ENCODE measurements at regions not wholly inside any gene's neighbourhood (a gene's known extent, or its start where the extent isn't known, plus 50 kb on each side); places are given as distances from the start of the nearest gene placed in this dataset.

GRCh38 chr3:95084738-95085137 lies 1021.9 kb downstream of the NSUN3 start:
- H4K20me1 ChIP-seq (ENCODE audit: insufficient read depth, low read length): no peaks in the 10 kb centered on the region
- no peak overlapping the region for H3K9ac ChIP-seq (ENCODE audit: low read length)
- no peaks in the 10 kb centered on the region for H3K4me1 ChIP-seq (ENCODE audit: insufficient read depth, low read length, severe bottlenecking)
- H3K27me3 ChIP-seq (ENCODE audit: insufficient read depth, low read length): no peaks in the 10 kb centered on the region
- TF ChIP-seq CTCF (IDR thresholded peaks at IDR 0.05; ENCODE audit: low read length) (no peak), EZH2 (IDR thresholded peaks at IDR 0.05; ENCODE audit: borderline replicate concordance, low read length) (no peak)
- H3K4me3 ChIP-seq (ENCODE audit: low read depth, low read length, poor library complexity, severe bottlenecking): no peak overlapping the region
- no peaks in the 10 kb centered on the region for H3K36me3 ChIP-seq (ENCODE audit: insufficient read depth, low read length)
- no peaks in the 10 kb centered on the region for H3K79me2 ChIP-seq (ENCODE audit: insufficient read depth, low read length)
- H3K9me3 ChIP-seq (ENCODE audit: low read length): no peaks in the 10 kb centered on the region
- H2AFZ ChIP-seq (ENCODE audit: low read length): no peak overlapping the region
- H3K9me2 ChIP-seq (ENCODE audit: low read depth, low read length): no peaks in the 10 kb centered on the region
- no peak overlapping the region for H3K4me2 ChIP-seq (ENCODE audit: low read length)
- no peaks in the 10 kb centered on the region for H3F3A ChIP-seq (ENCODE audit: insufficient read depth, low read length)
- no peak overlapping the region for H3K27ac ChIP-seq (ENCODE audit: low read depth, low read length, poor library complexity, severe bottlenecking)

DNA sequence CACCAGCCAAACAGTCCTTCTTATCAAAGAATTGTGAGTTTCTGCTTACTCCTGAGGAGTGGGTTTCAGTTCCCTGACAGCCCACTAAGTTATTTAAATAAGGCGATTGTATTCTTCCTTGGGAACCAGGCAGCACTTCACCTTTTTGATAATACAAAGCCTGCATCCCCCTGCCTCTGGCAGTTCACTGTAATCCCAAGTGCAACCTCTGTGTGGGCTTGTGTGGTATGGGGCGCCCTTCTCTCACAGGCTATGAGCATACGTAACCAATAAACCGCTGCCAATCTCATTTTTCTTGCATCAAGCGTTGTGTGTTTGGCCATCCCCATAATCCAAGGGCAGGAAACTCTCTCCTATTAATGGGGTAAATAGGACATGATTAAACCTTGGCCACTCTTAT lies 1025.6 kb downstream of the NSUN3 start:
- Histone ChIP-seq H3K79me2 (ENCODE audit: insufficient read depth, low read length) (no peaks in the 10 kb centered on the region), H3K27me3 (ENCODE audit: insufficient read depth, low read length) (no peaks in the 10 kb centered on the region), H3K4me1 (ENCODE audit: insufficient read depth, low read length, severe bottlenecking) (no peaks in the 10 kb centered on the region), H3K9ac (ENCODE audit: low read length) (no peak overlapping the region), H3F3A (ENCODE audit: insufficient read depth, low read length) (no peaks in the 10 kb centered on the region), H3K9me3 (ENCODE audit: low read length) (no peaks in the 10 kb centered on the region), H3K4me3 (ENCODE audit: low read depth, low read length, poor library complexity, severe bottlenecking) (no peak overlapping the region), H3K36me3 (ENCODE audit: insufficient read depth, low read length) (no peaks in the 10 kb centered on the region), H4K20me1 (ENCODE audit: insufficient read depth, low read length) (no peaks in the 10 kb centered on the region), H3K9me2 (ENCODE audit: low read depth, low read length) (no peaks in the 10 kb centered on the region), H2AFZ (ENCODE audit: low read length) (no peak overlapping the region), H3K27ac (ENCODE audit: low read depth, low read length, poor library complexity, severe bottlenecking) (no peak overlapping the region), H3K4me2 (ENCODE audit: low read length) (no peak overlapping the region)
- no peak for TF ChIP-seq EZH2 (IDR thresholded peaks at IDR 0.05; ENCODE audit: borderline replicate concordance, low read length)
- TF ChIP-seq CTCF (IDR thresholded peaks at IDR 0.05; ENCODE audit: low read length): no peak

- Histone ChIP-seq H3K9me3 (ENCODE audit: low read length) (no peaks in the 10 kb centered on the region), H3K79me2 (ENCODE audit: insufficient read depth, low read length) (no peaks in the 10 kb centered on the region), H3K27ac (ENCODE audit: low read depth, low read length, poor library complexity, severe bottlenecking) (no peak overlapping the region), H3K4me3 (ENCODE audit: low read depth, low read length, poor library complexity, severe bottlenecking) (no peak overlapping the region), H3F3A (ENCODE audit: insufficient read depth, low read length) (no peaks in the 10 kb centered on the region), H2AFZ (ENCODE audit: low read length) (no peak overlapping the region), H3K36me3 (ENCODE audit: insufficient read depth, low read length) (no peaks in the 10 kb centered on the region), H3K27me3 (ENCODE audit: insufficient read depth, low read length) (no peaks in the 10 kb centered on the region), H3K4me2 (ENCODE audit: low read length) (no peak overlapping the region), H3K4me1 (ENCODE audit: insufficient read depth, low read length, severe bottlenecking) (no peaks in the 10 kb centered on the region), H4K20me1 (ENCODE audit: insufficient read depth, low read length) (no peaks in the 10 kb centered on the region), H3K9me2 (ENCODE audit: low read depth, low read length) (no peaks in the 10 kb centered on the region), H3K9ac (ENCODE audit: low read length) (no peak overlapping the region)
- TF ChIP-seq EZH2 (IDR thresholded peaks at IDR 0.05; ENCODE audit: borderline replicate concordance, low read length) (no peak), CTCF (IDR thresholded peaks at IDR 0.05; ENCODE audit: low read length) (no peak)
Measured at GRCh38 chr3:95097493-95097892, 1034.6 kb downstream of the NSUN3 start.
